ENCODE measurements at regions not wholly inside any gene's neighbourhood (a gene's known extent, or its start where the extent isn't known, plus 50 kb on each side); places are given as distances from the start of the nearest gene placed in this dataset.

GRCh38 chr6:113493991-113494390 lies 363.2 kb upstream of the MARCKS start:
- no peak for DNase-seq (ENCODE audit: low read depth in 2 of 2)

- no peak for DNase-seq (ENCODE audit: low read depth in 2 of 2)
These were observed 361.6 kb upstream of the MARCKS start for GRCh38 chr6:113495521-113495920.

- no peak for DNase-seq (ENCODE audit: low read depth in 2 of 2)
These were observed 361.0 kb upstream of the MARCKS start for GRCh38 chr6:113496166-113496565.

DNA sequence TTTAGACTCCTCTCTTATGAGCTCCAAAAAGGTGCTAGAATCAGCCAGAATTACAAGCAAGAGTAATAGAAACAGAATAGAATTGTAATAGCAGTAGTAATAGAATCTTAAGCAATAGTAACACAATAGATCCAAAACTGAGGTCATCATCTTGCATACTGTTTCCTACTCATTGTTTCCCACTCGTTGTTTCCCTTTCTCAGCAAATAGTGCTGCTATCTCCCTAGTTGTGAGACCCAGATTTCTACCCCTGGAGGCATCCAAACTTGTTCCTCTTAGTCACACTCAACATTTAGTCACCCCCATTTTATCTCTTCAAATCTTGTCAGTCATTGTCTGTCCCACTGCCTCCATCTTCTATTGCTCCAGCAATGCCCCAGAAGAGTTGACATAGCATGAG lies 356.9 kb upstream of the MARCKS start:
- no peak for DNase-seq (ENCODE audit: low read depth in 2 of 2)

GRCh38 chr6:113505084-113505699 lies 352.0 kb upstream of the MARCKS start:
- DNase-seq (ENCODE audit: low read depth in 2 of 2) = no peak

GRCh38 chr6:113508249-113508648 lies 348.9 kb upstream of the MARCKS start:
- no peak for DNase-seq (ENCODE audit: low read depth in 2 of 2)

DNA sequence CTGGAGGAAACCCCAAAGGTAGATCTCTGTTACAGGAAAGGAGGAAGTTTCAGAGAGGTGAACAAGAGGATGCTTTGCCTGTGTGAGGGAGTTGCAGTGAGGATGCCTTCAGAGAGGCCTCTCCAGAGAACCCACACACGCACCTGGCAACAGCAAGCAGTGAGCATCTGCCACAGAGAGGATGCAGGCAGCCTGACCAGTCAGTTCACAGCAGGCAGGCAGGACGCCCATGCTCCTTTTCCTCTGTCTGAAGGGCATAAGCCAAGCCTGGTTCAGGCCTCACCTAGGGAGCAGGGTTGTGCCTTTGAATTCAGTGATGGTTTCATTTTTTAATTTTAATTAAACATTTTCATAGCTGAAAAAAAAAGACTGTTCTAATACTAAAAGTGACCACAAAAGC lies 346.0 kb upstream of the MARCKS start:
- no peak for DNase-seq (ENCODE audit: low read depth in 2 of 2)

GRCh38 chr6:113512576-113512975 lies 344.6 kb upstream of the MARCKS start:
- DNase-seq (ENCODE audit: low read depth in 2 of 2) = no peak

GRCh38 chr6:113513086-113513485 lies 344.1 kb upstream of the MARCKS start:
- DNase-seq (ENCODE audit: low read depth in 2 of 2) = no peak

DNA sequence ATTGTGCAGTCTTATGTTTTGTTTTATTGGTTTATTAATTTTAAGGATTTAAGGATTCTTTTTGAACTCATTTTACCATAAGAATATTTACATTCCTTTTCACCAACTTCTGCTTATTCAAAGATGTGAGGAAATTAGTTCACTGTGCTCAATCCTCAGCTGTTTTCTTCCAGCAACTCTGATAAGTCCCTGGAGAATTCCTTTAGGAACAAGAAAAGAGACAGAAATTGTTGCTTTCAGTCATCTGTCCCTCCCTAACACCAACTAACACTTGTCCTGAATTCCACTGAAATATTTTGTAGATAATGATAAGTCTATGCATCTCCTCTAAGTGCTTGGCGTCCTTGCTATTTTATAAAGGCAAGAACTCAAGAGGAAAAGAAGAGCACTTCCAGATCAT lies 334.8 kb upstream of the MARCKS start:
- no peak for DNase-seq (ENCODE audit: low read depth in 2 of 2)

DNA sequence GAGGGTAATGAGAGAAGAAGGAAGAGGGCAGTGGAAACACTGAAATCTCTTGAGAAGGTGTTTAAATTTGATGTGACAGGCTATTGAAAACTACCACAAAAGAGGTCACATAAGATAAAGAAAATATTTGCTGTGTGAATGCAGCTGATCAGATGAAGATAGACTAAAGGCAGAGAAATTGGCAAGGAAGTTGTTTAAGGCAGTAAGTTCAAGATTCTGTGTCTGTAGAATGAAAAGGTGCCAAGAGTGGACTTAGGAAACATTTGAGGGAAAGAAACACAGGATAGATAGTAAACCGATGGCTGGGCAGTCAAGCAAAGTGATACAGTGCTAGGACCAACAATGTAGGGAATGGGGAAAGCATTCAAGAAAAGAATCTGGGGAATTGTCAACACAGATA lies 332.3 kb upstream of the MARCKS start:
- DNase-seq (ENCODE audit: low read depth in 2 of 2) = no peak

DNA sequence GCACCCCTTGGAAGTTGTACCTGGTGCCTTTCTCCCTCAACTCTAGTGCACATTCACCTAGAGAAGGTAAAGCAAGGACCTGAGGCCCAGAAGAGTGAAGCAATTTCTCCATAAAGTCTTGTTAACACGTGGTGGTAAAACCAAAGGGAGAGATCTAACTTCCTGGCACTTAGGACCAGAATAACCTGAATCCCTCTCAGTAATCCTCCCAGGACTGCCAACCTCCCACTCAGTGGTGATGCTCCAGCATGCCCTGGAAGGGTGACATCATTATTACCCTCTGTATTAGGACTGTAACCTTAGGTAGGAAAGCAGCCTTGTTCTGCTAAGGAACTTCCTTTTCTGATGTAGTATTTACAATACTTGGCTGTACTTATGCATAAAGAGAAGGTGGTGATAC lies 330.6 kb upstream of the MARCKS start:
- no peak for DNase-seq (ENCODE audit: low read depth in 2 of 2)

DNA sequence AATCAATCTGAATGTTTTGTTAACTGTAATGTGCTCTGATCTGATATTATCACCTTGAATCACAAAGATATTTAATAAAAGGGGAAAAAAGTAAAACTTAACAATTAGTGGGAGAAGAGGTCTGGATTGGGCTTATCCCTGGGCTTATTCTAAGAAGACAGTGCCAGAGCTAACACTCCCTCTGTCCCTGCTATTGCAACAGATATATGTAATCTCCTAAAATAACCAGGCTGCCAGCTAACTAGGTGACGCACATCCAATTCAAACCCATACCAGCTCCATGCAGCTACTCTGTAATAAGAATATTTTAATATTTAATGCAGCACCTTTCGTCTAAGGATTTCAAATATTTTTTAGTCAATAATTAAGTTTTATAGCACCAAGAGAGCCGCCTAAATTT lies 330.1 kb upstream of the MARCKS start:
- no peak for DNase-seq (ENCODE audit: low read depth in 2 of 2)

DNA sequence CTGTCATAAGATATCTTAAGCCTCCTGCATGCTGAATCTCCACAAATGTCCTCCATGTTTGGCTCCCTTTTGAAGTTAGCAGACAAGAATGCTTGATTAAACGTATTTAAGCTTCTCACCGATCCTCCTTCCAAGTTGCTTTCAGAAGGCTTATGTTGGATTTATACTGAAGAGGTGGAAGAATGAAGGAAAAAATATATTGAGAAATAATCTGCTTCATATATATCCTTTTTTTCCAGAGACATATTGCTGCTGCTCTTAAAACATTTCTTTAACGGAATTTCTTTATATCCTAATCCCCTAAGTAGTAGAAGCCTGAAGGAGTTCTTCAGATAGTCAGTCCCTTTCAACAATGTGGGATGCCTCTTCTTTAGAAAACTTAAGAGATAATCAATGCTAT lies 329.0 kb upstream of the MARCKS start:
- DNase-seq (ENCODE audit: low read depth in 2 of 2) = no peak

GRCh38 chr6:113529196-113529595 lies 327.9 kb upstream of the MARCKS start:
- DNase-seq (ENCODE audit: low read depth in 2 of 2) = no peak

DNA sequence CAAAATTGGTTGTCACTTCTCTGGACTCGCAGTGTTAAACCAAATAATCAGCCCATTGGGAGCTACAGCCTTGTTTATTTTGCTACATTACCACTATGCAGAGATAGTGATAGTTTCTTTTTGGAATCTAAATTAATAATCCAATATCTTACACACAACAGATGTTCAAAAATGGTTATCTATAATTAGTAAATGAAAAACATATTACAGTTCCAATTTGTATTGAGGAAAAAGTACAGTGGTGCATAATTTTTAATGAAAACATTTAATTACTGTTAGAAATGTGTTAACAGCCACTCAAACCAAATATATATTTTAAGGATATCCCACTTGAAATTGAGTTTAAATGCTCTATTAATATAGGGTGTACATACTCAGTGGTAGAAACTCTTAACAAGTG lies 327.3 kb upstream of the MARCKS start:
- no peak for DNase-seq (ENCODE audit: low read depth in 2 of 2)

GRCh38 chr6:113530769-113531168 lies 326.4 kb upstream of the MARCKS start:
- no peak for DNase-seq (ENCODE audit: low read depth in 2 of 2)

GRCh38 chr6:113539202-113539601 lies 317.9 kb upstream of the MARCKS start:
- no peak for DNase-seq (ENCODE audit: low read depth in 2 of 2)

- DNase-seq (ENCODE audit: low read depth in 2 of 2) = no peak
These were observed 317.5 kb upstream of the MARCKS start for GRCh38 chr6:113539623-113540022.

GRCh38 chr6:113540466-113540865 lies 316.7 kb upstream of the MARCKS start:
- DNase-seq (ENCODE audit: low read depth in 2 of 2) = no peak

- DNase-seq (ENCODE audit: low read depth in 2 of 2) = no peak
These were observed 306.0 kb upstream of the MARCKS start for GRCh38 chr6:113551168-113551567.

- DNase-seq (ENCODE audit: low read depth in 2 of 2) = no peak
These were observed 300.4 kb upstream of the MARCKS start for GRCh38 chr6:113556775-113557174.

- no peak for DNase-seq (ENCODE audit: low read depth in 2 of 2)
These were observed 298.7 kb upstream of the MARCKS start for GRCh38 chr6:113558431-113558830.

GRCh38 chr6:113558966-113559365 lies 298.2 kb upstream of the MARCKS start:
- no peak for DNase-seq (ENCODE audit: low read depth in 2 of 2)

GRCh38 chr6:113560376-113560775 lies 296.8 kb upstream of the MARCKS start:
- DNase-seq (ENCODE audit: low read depth in 2 of 2) = no peak

All from stimulated activated CD4-positive, alpha-beta T cell treated with anti-CD3 and anti-CD28 coated beads, Interleukin-4, amount 100 ng/mL, for 48 hours (primary cell).